NCI-H748 treated with DMSO at 0.1 percent for 48 hours (cell line): ENCODE measurements at regions not wholly inside any gene's neighbourhood (a gene's known extent, or its start where the extent isn't known, plus 50 kb on each side); places are given as distances from the start of the nearest gene placed in this dataset.

Source experiments
- DNase-seq: peaks from one replicate; lab custom pipeline; 2025; lab: John Stamatoyannopoulos, UW

DNA sequence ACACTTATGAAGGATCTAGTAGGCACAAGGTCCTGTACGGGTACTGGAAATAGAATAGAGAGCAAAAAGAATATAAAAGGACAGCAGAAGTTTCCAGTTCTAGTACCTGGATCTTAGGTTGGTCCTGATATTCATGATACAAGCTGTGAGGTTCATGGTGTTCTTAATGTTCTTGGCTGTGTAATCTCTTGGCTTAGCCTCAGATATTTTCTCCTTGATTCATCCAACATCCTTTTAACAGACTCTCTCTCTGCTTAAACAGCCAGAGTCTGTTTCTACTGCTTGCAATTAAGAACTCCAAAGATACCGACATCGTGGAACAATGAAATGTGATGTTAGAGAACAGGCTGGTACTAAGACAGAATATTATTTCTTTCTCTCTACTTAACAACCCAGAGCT lies 49.9 kb downstream of the CNTN3 start:
- DNase-seq: no peak

DNA sequence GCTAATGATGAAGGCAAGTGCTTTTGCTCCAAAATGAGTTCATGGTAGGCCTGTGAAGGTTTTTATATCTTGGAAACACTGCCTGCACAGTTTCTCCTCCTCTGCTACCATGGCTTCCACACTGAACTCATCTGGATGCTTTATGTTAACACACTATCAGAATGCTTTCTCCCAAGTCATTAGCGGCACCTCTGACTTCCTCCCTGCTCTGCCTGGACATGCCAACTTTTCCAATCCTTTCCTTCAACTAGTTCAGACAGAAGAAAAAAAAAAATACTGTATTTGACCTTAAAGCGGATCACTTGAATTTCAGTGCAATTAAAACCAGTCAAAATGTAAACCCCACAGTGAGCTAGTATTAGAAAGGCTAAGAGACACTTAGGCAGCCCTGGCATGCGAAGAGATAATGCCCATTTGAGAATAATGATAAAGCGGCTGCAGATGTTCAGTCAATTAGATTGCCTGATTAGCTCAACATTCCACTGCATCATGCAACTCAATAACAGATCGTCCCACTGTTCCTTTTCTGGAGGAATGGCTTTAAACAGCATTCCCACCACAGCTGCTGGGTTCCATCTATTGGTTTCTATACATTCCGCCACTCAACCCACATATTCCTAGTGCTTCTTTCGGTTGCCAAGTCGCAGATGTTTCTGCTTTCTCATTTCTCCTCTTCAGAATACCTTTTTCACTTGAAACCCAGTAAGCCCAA lies 51.7 kb downstream of the CNTN3 start:
- DNase-seq: no peak

DNA sequence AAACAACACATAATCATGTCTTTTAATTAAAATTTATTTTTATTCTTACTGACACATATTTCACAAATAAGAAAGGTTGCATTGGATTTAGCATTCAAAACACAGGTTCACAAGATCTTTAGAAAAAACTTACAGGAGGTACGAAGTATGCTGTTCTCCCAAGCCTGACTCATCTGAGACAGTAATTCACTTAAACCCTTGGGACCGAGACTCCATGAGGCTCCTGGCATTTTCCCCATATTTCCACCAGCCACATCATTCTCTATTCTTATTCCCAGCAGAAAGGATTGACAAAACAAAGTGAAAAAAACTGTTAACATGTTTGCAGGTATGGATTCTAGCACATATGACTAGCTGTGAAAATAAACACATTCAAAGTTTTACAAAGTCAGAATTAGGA lies 52.6 kb downstream of the CNTN3 start:
- no peak for DNase-seq

DNA sequence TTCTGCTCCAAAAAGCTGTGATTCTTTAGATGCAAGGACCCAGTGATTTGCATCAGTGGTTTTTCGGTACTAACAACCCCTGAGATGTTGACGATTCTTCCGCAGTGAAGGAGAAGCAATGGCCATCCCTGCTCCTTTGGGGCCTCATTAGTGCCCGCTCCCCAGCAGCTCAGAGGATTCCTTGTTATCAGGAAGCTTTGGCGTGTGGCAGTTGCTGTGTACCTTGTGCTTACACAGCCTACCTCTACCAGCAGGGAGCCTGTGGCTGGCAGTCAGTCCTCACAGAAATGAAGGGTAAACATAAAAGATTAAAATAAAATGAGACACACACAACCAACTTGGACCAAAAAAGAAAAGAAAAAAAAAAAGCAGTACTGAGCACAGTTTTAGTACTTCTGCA lies 55.2 kb downstream of the CNTN3 start:
- DNase-seq: peak; percentile 1

DNA sequence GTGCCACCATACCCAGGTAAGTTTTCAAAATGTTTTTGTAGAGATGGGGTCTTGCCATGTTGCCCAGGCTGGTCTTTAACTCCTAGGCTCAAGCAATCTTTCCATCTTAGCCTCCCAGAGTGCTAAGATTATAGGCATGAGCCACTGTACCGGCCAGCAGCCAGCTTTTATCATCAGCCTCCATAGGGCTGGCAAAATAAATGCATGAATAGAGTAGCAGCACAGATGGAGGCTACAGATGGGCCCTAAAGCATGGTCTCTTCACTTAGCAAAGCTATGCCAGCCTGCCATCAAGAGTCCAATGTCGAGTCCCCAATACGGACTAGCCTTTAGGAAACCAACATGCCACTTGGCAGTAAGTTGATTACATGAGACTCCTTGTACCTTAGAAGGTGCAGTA lies 63.8 kb downstream of the CNTN3 start:
- no peak for DNase-seq

DNA sequence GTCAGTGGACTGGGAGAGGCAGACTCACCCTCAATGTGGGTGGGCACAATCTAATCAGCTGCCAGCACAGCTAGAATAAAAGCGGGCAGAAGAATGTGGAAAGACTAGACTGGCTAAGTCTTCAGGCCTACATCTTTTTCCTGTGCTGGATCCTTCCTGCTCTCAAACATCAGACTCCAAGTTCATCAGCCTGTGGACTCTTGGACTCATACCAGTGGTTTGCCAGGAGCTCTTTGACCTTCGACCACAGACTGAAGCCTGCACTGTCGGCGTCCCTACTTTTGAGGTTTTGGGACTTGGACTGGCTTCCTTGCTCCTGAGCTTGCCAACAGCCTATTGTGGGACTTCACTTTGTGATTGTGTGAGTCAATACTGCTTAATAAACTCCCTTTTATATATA lies 68.0 kb downstream of the CNTN3 start:
- no peak for DNase-seq

DNA sequence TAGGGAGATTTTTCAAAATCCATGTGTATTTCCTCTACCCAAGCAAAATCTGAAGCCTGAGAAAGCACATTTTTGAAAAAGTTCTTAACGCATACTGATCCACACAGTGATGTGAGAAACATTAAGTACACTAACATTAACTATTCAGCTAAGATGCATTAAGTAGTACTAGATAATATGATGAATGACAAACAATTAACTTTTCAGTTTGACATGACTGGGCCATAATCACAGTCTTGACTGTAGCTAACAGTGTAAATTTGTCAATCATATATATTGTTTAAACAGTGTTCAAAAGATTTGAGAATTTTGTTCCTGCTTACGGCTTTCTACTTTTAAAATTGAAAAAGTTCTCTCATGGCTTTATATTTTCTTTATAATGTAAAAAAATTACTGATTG lies 72.0 kb downstream of the CNTN3 start:
- DNase-seq: no peak

DNA sequence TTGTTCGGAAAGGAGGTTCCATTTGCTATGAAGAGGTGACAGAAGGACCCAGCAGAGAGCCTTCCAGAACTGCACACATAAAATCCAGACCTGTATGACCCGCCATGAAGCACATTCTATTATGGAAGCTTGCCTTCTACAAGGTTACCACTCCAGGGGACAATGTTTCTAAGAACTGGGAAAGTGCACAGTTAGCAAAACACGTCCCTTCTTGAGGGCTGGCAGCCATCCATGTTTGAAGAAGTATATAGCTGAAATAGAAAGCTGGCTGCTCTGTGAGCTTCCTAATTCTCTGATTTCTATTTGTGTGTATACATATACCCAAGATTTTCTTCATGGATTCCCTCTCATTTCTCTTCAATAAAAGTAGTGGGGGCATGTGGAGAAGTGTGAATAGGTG lies 74.6 kb downstream of the CNTN3 start:
- DNase-seq: no peak

DNA sequence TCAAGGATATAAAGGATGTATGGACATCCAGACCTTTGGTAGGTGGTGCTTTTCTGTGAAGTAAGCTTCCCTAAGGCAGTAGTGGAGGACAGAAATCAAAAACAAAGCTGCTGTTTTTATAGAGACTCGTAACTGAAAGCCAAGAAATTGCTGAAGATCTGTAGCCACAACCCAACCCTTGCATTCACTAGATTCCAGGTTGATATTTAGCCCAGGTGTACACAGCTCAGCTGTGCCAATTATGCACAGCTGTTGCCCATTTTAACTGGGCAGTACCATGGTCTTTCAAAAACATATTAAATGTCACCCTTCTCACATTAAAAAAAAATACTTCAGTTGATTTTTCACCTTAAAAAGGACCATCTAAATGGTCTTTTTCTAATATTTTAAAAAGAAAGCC lies 75.8 kb downstream of the CNTN3 start:
- no peak for DNase-seq

DNA sequence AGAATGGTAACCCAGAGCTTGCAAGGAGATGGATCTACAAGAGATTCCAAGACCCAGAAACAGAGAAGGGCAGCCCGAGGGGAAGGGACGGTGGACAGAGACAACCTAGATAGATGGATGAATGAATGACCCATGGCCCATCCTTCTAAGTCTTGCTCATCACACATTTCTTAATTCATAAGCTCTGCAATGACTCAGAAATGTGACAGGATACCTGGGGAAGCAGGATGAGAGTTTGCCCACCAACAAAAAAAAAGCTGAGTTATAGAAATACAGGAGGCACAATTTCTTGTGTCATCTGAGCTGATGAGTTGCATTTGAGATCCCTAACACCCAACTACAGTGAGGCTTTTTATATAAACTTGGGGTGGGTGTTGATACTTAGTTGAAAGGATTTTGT lies 76.6 kb downstream of the CNTN3 start:
- no peak for DNase-seq

DNA sequence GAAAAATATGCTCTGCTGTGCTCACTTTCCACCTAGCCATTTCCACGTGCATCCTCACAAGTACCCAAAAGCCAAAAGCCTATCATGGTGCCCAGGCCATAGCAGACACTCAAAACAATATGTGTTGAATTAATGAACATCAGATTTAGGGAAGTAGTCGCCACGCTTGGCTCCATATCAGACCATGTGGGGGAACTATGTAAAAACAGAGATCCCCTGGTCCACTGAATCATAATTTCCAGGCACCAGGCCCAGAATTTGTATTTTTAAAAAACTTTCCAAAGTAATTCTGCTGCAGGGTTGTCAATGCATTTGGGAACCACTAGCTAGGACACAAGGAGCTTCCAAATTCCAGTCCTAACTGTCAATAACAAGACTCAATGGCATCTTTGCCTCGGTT lies 77.3 kb downstream of the CNTN3 start:
- DNase-seq: no peak

DNA sequence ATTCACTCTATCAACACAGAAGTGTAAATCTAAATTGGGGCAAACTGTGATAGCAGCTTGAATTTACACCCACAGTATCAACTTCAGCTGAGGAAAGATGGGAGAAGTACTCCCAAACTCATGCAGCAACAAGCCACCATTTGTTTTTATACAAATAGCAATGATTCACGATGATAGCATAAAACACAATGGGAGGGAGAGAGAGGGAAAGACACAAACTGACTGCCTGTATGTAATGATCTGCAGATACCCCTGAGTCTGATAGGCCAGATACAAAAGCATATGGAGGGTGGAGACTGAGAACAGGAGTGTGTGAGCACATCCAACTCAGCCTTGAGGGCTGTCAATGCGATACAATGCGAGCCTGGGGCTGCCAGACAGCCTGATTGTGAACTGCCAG lies 79.2 kb downstream of the CNTN3 start:
- DNase-seq: no peak

DNA sequence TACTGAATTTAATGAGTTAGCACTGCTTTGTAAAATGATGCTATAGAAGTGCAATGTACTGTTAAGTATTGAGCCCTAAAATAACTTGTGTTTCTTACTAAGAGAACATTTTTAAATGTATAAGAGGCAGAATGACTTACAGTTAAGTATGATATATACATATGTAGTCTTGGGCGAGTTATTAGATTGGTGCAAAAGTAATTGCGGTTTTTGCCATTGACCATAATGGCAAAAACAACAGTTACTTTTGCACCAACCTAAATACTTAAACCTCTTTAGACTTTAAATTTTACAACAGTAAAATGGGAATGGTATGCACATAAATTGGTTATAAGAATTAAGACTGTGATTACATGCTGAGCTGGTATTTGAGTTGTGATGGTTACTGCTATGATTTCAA lies 79.8 kb downstream of the CNTN3 start:
- no peak for DNase-seq

DNA sequence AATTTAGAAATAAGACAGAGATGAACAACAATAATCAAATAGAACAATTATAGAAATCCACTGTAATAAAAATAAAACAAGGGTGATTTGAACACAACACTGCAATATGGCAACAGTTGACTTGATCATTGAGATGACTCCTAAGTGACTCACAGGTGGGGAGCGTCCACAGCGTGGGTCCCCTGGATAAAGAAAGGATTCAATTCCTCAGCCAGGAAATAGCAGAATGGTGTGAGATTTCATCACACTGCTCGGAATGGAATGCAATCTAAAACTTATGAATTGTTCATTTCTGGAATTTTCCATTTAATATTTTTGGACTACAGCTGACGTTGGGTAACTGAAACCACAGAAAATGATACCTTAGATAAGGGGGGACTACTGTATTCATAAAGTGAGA lies 82.0 kb downstream of the CNTN3 start:
- no peak for DNase-seq

DNA sequence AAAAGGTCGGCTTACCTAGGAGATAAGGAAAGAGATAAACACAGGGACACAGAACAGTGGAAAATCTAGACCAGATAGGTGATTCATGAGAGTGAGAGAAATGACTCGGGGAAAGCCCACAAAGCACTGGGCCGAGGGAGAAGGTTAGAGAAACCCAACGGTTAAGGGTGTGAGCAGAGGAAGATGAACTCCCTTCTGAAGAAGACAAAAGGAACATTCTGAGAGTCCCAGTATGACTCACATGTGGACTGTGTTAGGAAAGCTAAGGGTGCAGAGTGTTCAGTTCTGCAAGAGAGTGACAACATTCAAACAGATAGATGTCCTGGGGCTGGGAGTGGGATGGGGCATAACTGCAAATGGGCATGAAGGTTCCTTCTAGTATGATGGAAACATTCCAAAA lies 83.0 kb downstream of the CNTN3 start:
- DNase-seq: no peak

DNA sequence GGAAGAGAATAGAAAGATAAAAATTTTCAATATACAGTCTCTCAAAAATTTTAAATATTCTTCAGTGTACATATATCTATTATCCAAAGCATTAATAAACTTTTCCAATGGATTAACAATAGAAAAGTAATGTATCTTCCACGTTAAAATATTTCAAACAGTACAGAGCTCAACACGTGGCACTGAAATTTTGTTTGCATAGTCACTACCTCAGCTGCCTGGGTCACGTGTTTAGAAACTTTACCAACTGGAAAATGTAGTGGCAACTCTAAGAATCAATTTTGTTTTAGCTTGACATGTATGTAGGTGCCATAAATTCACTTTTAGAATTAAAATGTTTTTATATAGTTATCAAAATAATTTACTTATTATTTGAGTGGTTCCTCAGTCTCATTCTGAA lies 85.3 kb downstream of the CNTN3 start:
- no peak for DNase-seq

DNA sequence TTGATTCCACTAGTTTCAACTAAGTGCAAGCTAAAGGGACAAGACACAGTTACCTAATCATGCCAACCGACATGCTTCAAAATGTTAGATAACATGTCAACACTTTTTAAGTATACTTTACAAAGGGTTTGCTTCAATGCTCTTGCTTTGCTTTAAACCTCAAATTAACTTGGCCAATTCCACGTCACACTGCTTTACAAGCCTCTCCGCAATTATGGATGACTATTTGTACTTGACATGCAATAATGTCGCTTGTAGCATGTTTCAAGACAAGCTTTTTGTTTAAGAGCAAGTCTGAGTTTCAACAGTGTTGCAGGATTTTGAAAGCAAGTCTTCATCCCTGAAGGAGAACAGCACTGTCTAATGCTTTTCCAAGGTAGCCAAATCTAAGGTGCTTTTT lies 86.9 kb downstream of the CNTN3 start:
- DNase-seq: no peak

DNA sequence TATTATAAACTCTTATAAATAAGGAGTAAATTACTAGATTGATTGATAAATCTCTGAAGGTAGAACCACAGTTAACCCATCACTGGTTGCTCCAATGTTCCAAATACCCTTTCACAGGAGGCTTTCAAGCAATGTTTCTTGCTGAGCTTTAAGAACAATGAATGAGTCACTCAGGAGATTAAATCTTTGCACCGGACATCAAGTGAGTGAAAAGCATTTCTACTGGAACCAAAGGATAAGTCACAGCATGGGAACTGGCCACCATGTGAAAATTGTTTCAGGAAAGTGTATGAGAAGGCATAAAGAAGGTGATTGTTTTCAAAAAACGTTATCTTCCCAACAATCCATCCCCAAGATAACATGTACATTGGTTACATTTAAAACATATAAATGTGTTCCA lies 90.6 kb downstream of the CNTN3 start:
- no peak for DNase-seq

DNA sequence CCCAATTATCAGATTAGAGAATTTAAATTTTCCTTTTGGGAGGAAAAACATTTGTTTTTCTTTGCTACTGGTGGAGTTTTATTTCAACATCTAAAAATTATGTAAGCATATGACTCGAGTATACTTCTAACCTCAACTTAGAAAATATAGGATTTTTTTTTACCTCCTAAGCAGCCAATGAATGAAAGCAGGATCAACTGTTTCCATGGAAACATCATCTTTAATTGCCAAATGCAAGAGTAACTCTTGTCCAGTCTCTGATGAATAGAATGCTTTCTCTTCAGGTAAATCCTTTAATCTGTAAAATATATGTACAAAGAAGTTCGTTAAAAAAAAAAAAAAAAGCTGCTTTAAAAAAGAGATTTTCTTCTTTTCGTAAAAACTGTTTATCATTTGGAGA lies 93.6 kb downstream of the CNTN3 start:
- DNase-seq: no peak

DNA sequence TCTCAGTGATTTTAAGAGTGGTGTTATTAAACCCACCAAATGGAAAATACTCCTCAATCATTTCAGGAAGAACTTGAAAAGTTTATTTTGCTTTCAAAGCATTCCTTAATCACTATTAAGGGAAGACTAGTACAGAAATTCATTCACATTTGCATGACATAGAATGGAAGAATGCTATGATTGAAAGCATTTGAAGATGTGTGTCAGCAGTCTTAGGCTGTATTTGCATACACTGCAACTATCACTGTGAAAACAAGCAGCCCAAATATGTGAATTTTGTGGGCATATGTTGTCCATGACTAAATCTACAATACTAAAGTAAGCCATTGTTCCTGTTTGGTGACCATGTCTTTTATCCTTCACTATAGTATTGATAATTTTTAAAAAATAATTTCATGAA lies 95.8 kb downstream of the CNTN3 start:
- DNase-seq: no peak

DNA sequence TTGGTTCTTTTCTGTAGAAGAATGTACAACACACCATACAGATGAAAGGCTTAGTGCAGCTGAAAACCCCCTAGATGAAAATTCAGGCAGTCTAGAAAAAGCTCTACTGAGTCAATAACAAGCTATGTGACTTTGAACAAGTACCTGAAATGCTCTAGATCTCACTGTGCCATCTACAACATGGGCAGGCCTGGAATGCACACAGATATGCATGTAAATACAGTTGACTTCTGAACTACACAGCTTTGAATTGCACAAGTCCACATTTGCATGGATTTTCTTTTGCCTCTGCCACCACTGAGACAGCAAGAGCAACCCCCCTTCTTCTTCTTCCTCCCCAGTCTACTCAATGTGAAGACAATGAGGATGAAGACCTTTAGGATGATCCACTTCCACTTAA lies 98.4 kb downstream of the CNTN3 start:
- DNase-seq: no peak

DNA sequence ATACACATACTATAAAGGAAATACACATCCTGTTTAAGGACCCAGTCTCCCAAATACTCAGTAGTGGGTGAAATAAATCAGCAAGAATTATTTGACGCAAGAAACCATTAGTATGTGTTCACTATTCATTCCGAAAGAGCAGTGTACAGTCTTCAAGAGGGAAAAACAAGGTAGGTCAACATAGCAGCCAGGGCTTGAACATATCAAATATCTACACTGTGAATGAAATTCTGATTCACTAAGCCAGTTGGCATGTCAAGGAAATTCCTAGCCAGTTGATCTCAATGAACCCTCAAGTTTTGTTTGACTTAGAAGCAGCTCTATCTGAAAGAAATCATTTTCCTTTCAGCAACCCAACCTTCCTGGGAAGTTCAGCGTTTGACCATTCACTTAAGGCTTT lies 99.0 kb downstream of the CNTN3 start:
- no peak for DNase-seq

DNA sequence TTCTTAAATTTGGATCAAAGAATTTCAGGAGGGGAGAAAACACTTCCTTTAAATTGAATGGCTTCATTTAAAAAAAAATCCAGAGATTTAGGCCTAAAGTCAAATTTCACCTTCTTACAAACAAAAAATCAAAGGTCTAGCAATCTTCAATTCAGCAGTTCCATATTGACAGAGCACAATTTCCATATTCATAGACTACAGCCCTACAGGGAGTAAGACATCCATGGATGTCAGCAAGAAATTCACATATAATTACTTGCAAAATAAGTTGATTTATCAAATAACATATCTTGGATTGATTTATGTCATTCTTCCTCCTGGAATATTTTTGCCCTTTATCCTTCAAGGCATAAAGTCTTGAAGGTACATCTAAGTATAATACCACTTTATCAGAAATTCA lies 103.4 kb downstream of the CNTN3 start:
- DNase-seq: no peak

DNA sequence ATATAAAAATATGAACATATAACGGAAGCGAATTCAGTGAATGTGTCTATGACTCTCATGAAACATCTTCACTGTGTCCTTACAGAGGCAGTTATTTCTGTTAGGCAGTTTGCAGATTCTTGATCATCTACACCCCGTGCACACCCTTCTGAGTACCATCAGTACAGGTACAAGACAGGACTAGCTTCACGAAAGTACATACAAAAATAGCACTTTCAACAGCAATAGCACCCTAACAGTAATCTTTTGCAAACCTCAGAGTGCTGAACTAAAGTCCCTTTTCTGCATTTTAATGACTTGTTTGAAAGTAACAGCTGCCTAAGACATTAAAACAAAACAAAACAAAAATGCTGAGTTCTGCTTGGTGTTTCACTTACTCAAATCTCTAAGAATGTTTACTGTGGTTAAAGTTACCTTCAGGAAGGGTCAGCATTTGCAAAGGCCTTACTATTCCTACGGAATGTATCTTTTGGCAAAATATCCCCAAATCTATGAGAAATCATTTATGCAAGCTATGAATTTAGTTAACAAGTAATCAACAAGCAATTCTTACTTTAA lies 104.1 kb downstream of the CNTN3 start:
- DNase-seq: no peak

DNA sequence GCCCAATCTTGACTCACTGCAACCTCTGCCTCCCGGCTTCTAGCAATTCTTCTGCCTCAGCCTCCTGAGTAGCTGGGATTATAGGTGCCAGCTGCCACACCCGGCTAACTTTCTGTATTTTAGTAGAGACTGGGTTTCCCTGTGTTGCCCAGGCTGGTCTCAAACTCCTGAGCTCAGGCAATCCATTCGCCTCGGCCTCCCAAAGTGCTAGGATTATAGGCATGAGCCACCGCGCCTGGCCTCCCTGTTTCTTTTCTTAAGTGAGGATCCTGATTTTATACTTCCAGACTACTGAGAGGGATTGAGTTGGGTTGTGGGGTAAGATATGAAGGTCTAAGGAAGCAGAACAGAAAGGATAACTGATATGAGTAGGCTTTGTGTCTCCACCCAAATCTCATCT lies 106.8 kb downstream of the CNTN3 start:
- no peak for DNase-seq
